Eye (tissue), 1 donor: ENCODE measurements at regions not wholly inside any gene's neighbourhood (a gene's known extent, or its start where the extent isn't known, plus 50 kb on each side); places are given as distances from the start of the nearest gene placed in this dataset.
A peak's percentile ranks its signal among the peaks of the same experiment; 100 is the strongest.

Source experiments
- DNase-seq: peaks from one replicate; pipeline ENCODE4 v3.0.0-alpha.2; 2015

GRCh38 chr17:13352747-13353415, 248.8 kb downstream of the HS3ST3A1 start:
- no peak for DNase-seq

- DNase-seq = no peak
Observed at GRCh38 chr17:13351046-13351445, 250.7 kb downstream of the HS3ST3A1 start.

- DNase-seq = peak; percentile 12
Observed at GRCh38 chr17:13350466-13350865, 251.3 kb downstream of the HS3ST3A1 start.

- no peak for DNase-seq
Observed at GRCh38 chr17:13346996-13347762, 254.6 kb downstream of the HS3ST3A1 start.

GRCh38 chr17:13346592-13346991, 255.1 kb downstream of the HS3ST3A1 start:
- DNase-seq = no peak

- DNase-seq = peak; percentile 6
Observed at GRCh38 chr17:13346081-13346533, 255.6 kb downstream of the HS3ST3A1 start.

- DNase-seq = peak; percentile 8
Observed at GRCh38 chr17:13338421-13338820, 263.3 kb downstream of the HS3ST3A1 start.

- peak; percentile 90 for DNase-seq
Observed at GRCh38 chr17:13337864-13338371, 263.8 kb downstream of the HS3ST3A1 start.

- DNase-seq = peak; percentile 17
Observed at GRCh38 chr17:13337151-13337550, 264.6 kb downstream of the HS3ST3A1 start.

GRCh38 chr17:13334374-13334773, 267.4 kb downstream of the HS3ST3A1 start:
- no peak for DNase-seq

- DNase-seq = no peak
Observed at GRCh38 chr17:13333661-13334060, 268.1 kb downstream of the HS3ST3A1 start.

GRCh38 chr17:13332207-13332606, 269.5 kb downstream of the HS3ST3A1 start:
- DNase-seq = no peak

- DNase-seq = no peak
Observed at GRCh38 chr17:13329421-13329820, 272.3 kb downstream of the HS3ST3A1 start.

GRCh38 chr17:13323990-13324389, 277.7 kb downstream of the HS3ST3A1 start:
- no peak for DNase-seq

- DNase-seq = no peak
Observed at GRCh38 chr17:13321951-13322701, 279.6 kb downstream of the HS3ST3A1 start.

GRCh38 chr17:13320046-13320785, 281.5 kb downstream of the HS3ST3A1 start:
- DNase-seq = no peak

GRCh38 chr17:13316657-13317056, 285.1 kb downstream of the HS3ST3A1 start:
- no peak for DNase-seq

GRCh38 chr17:13311306-13311705, 290.4 kb downstream of the HS3ST3A1 start:
- DNase-seq = peak; percentile 25

GRCh38 chr17:13310858-13311257, 290.9 kb downstream of the HS3ST3A1 start:
- DNase-seq = no peak

GRCh38 chr17:13306310-13306962, 288.6 kb upstream of the ELAC2 start:
- DNase-seq = peak; percentile 66

GRCh38 chr17:13302983-13303382, 285.2 kb upstream of the ELAC2 start:
- no peak for DNase-seq

GRCh38 chr17:13302419-13302818, 284.6 kb upstream of the ELAC2 start:
- no peak for DNase-seq
